OCI-LY1 (cell line): ENCODE measurements at regions not wholly inside any gene's neighbourhood (a gene's known extent, or its start where the extent isn't known, plus 50 kb on each side); places are given as distances from the start of the nearest gene placed in this dataset.
"Not testable (repeated sequence)": the region's sequence is repeated elsewhere in the genome, so short reads cannot be mapped to it uniquely, and the experiment has no call there.

Experiments
- H2AFZ ChIP-seq: fragments of 200-600 bp; sonication (generic), shearing (Covaris generic); 2 replicates; pipeline ENCODE4 v1.6.0; 2014; ENCODE audit warnings: antibody characterized with exemption, mild to moderate bottlenecking, low read length
- H3F3A ChIP-seq: fragments of 200-600 bp; sonication (generic), shearing (Covaris generic); 2 replicates; pipeline ENCODE4 v1.6.0; 2014; ENCODE audit warnings: mild to moderate bottlenecking, antibody characterized with exemption, low read length, moderate library complexity; ENCODE audit not compliant: insufficient read depth
- H3K27ac ChIP-seq: fragments of 200-600 bp; sonication (generic); 2 replicates; pipeline ENCODE4 v1.5.1; 2014; ENCODE audit warnings: low read length, mixed run types, mild to moderate bottlenecking, low read depth; ENCODE audit not compliant: poor library complexity, severe bottlenecking
- H3K27me3 ChIP-seq: fragments of 200-600 bp; sonication (generic); 2 replicates; pipeline ENCODE4 v1.6.0; 2014; ENCODE audit warnings: antibody characterized with exemption, mild to moderate bottlenecking, low read length, moderate library complexity; ENCODE audit not compliant: insufficient read depth
- H3K36me3 ChIP-seq: fragments of 200-600 bp; sonication (generic); 2 replicates; pipeline ENCODE4 v1.6.1; 2014; ENCODE audit warnings: mild to moderate bottlenecking, antibody characterized with exemption, low read length, moderate library complexity, mixed read lengths; ENCODE audit not compliant: insufficient read depth
- H3K4me1 ChIP-seq: fragments of 200-600 bp; sonication (generic); 2 replicates; pipeline ENCODE4 v1.5.1; 2014; ENCODE audit warnings: mild to moderate bottlenecking, low read length, moderate library complexity; ENCODE audit not compliant: insufficient read depth, severe bottlenecking
- H3K4me2 ChIP-seq: fragments of 200-600 bp; sonication (generic), shearing (Covaris generic); 2 replicates; pipeline ENCODE4 v1.6.1; 2014; ENCODE audit warnings: low read length
- H3K4me3 ChIP-seq: fragments of 200-600 bp; sonication (generic); 2 replicates; pipeline ENCODE4 v1.5.1; 2014; ENCODE audit warnings: low read length, low read depth, mild to moderate bottlenecking, mixed read lengths; ENCODE audit not compliant: poor library complexity, severe bottlenecking
- H3K79me2 ChIP-seq: fragments of 200-600 bp; shearing (Covaris generic); 2 replicates; pipeline ENCODE4 v1.6.1; 2016; ENCODE audit warnings: mixed run types, low read length, mixed read lengths; ENCODE audit not compliant: insufficient read depth
- H3K9ac ChIP-seq: fragments of 200-600 bp; sonication (generic), shearing (Covaris generic); 2 replicates; pipeline ENCODE4 v1.6.1; 2014; ENCODE audit warnings: mild to moderate bottlenecking, low read length, mixed read lengths
- H3K9me2 ChIP-seq: fragments of 200-600 bp; sonication (generic), shearing (Covaris generic); 2 replicates; pipeline ENCODE4 v1.6.1; 2014; ENCODE audit warnings: low read depth, mild to moderate bottlenecking, low read length, mixed read lengths
- H3K9me3 ChIP-seq: fragments of 200-600 bp; shearing (Covaris generic); 2 replicates; pipeline ENCODE4 v1.6.1; 2014; ENCODE audit warnings: low read length, mixed read lengths
- H4K20me1 ChIP-seq: fragments of 200-600 bp; sonication (generic), shearing (Covaris generic); 2 replicates; pipeline ENCODE4 v1.6.0; 2016; ENCODE audit warnings: mild to moderate bottlenecking, low read length; ENCODE audit not compliant: insufficient read depth
- EZH2 ChIP-seq: fragments of 200-600 bp; sonication (generic), shearing (Covaris generic); IDR thresholded peaks from 2 replicates; pipeline ENCODE4 v1.8.0; 2017; ENCODE audit warnings: borderline replicate concordance, mixed run types, mild to moderate bottlenecking, antibody characterized with exemption, low read length, moderate library complexity, mixed read lengths
- TF ChIP-seq, protein P1 (sequence below): fragments of 200-600 bp; sonication (generic), shearing (Covaris generic); IDR thresholded peaks from 2 replicates; pipeline ENCODE4 v1.5.1; 2017; ENCODE audit warnings: mild to moderate bottlenecking, antibody characterized with exemption, low read length, moderate library complexity, mixed read lengths

DNA sequence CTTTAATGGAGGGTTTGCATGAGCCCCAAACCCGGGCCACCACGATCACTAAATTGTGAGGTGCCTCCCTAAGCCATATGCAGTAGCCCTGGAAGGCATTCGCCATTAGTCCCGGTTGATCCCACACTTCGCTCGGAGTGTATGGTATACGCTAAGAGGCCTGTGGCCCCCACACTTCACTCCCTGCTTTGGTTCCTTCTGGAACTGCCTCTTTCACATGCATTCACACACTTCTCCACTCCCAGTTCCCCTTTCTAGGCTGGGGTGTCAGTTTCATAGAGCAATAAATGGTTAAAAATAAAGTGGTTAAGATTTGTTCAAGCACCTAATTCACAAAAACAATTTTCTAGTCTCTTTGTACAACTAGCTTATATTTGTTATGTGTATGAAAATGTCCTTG, 212.1 kb upstream of the KCND2 start:
- Histone ChIP-seq H3K4me3 (no peak overlapping the region), H3K9me3 (no peaks in the 10 kb centered on the region), H3K9ac (no peak overlapping the region), H3K9me2 (no peaks in the 10 kb centered on the region), H3K4me1 (no peaks in the 10 kb centered on the region), H3K79me2 (no peaks in the 10 kb centered on the region), H3K4me2 (no peak overlapping the region), H3K27ac (no peak overlapping the region), H3K27me3 (no peaks in the 10 kb centered on the region), H3F3A (no peaks in the 10 kb centered on the region), H2AFZ (no peak overlapping the region), H3K36me3 (no peaks in the 10 kb centered on the region), H4K20me1 (no peaks in the 10 kb centered on the region)
- TF ChIP-seq EZH2, result no peak
- TF ChIP-seq, protein P1, sequence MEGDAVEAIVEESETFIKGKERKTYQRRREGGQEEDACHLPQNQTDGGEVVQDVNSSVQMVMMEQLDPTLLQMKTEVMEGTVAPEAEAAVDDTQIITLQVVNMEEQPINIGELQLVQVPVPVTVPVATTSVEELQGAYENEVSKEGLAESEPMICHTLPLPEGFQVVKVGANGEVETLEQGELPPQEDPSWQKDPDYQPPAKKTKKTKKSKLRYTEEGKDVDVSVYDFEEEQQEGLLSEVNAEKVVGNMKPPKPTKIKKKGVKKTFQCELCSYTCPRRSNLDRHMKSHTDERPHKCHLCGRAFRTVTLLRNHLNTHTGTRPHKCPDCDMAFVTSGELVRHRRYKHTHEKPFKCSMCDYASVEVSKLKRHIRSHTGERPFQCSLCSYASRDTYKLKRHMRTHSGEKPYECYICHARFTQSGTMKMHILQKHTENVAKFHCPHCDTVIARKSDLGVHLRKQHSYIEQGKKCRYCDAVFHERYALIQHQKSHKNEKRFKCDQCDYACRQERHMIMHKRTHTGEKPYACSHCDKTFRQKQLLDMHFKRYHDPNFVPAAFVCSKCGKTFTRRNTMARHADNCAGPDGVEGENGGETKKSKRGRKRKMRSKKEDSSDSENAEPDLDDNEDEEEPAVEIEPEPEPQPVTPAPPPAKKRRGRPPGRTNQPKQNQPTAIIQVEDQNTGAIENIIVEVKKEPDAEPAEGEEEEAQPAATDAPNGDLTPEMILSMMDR, result no peak

- Histone ChIP-seq H3K9ac (no peak overlapping the region), H2AFZ (no peak overlapping the region), H3K27ac (no peak overlapping the region), H3K4me3 (no peak overlapping the region), H3K79me2 (no peaks in the 10 kb centered on the region), H3K27me3 (no peaks in the 10 kb centered on the region), H3K9me2 (no peaks in the 10 kb centered on the region), H3F3A (no peaks in the 10 kb centered on the region), H3K4me2 (no peak overlapping the region), H3K4me1 (no peaks in the 10 kb centered on the region), H4K20me1 (no peaks in the 10 kb centered on the region), H3K9me3 (peaks cover 4% of the 10 kb centered on the region; the same call in 1 of the 2 replicates), H3K36me3 (no peaks in the 10 kb centered on the region)
- no peak for TF ChIP-seq EZH2
Observed at GRCh38 chr7:120064565-120064964, 208.4 kb upstream of the KCND2 start.

- not testable (repeated sequence) for H3K9me3 ChIP-seq, H3K9ac ChIP-seq, H2AFZ ChIP-seq, H3K4me2 ChIP-seq, H3K4me1 ChIP-seq, H3K36me3 ChIP-seq, H3K4me3 ChIP-seq, H3F3A ChIP-seq, H4K20me1 ChIP-seq, H3K79me2 ChIP-seq, H3K9me2 ChIP-seq, H3K27me3 ChIP-seq, H3K27ac ChIP-seq
Observed at GRCh38 chr7:120066898-120067297, 206.1 kb upstream of the KCND2 start.

GRCh38 chr7:120070201-120070600, 202.8 kb upstream of the KCND2 start:
- no peak overlapping the region for H3K4me2 ChIP-seq
- no peaks in the 10 kb centered on the region for H3K36me3 ChIP-seq
- H3K9ac ChIP-seq, result no peak overlapping the region
- no peaks in the 10 kb centered on the region for H3K27me3 ChIP-seq
- no peaks in the 10 kb centered on the region for H3K9me2 ChIP-seq
- no peaks in the 10 kb centered on the region for H4K20me1 ChIP-seq
- H3K79me2 ChIP-seq, result no peaks in the 10 kb centered on the region
- no peaks in the 10 kb centered on the region for H3K4me1 ChIP-seq
- TF ChIP-seq, protein P1, result no peak
- TF ChIP-seq EZH2, result no peak
- H3K9me3 ChIP-seq, result peaks cover 4% of the 10 kb centered on the region; the same call in 1 of the 2 replicates
- no peak overlapping the region for H2AFZ ChIP-seq
- H3K27ac ChIP-seq, result no peak overlapping the region
- H3K4me3 ChIP-seq, result no peak overlapping the region
- H3F3A ChIP-seq, result no peaks in the 10 kb centered on the region
